ENCODE measurements at regions not wholly inside any gene's neighbourhood (a gene's known extent, or its start where the extent isn't known, plus 50 kb on each side); places are given as distances from the start of the nearest gene placed in this dataset.

GRCh38 chr4:111011458-111011857 is 388.6 kb upstream of the PITX2 start:
- Mint-ChIP-seq H3K27ac (no peak overlapping the region), H3K27me3 (ENCODE audit: low read depth) (no peaks in the 10 kb centered on the region), H3K9me3 (no peaks in the 10 kb centered on the region), H3K36me3 (ENCODE audit: low read depth) (no peaks in the 10 kb centered on the region), H3K4me1 (no peaks in the 10 kb centered on the region), H3K4me3 (no peak overlapping the region)
- no peak for TF ChIP-seq CTCF (IDR thresholded peaks at IDR 0.05; ENCODE audit: unreplicated experiment in 3 of 3)

GRCh38 chr4:111013846-111014245 is 391.0 kb upstream of the PITX2 start:
- no peak overlapping the region for H3K27ac Mint-ChIP-seq

GRCh38 chr4:111014537-111014936 is 391.7 kb upstream of the PITX2 start:
- no peak overlapping the region for H3K27ac Mint-ChIP-seq
- peaks cover 19% of the 10 kb centered on the region for H3K4me1 Mint-ChIP-seq
- TF ChIP-seq CTCF (IDR thresholded peaks at IDR 0.05; ENCODE audit: unreplicated experiment in 3 of 3): no peak
- H3K27me3 Mint-ChIP-seq (ENCODE audit: low read depth): no peaks in the 10 kb centered on the region
- no peaks in the 10 kb centered on the region for H3K9me3 Mint-ChIP-seq
- H3K36me3 Mint-ChIP-seq (ENCODE audit: low read depth): no peaks in the 10 kb centered on the region
- no peak overlapping the region for H3K4me3 Mint-ChIP-seq

More at GRCh38 chr4:111013846-111014245, 391.0 kb upstream of the PITX2 start:
- no peaks in the 10 kb centered on the region for H3K36me3 Mint-ChIP-seq (ENCODE audit: low read depth)
- H3K27me3 Mint-ChIP-seq (ENCODE audit: low read depth): no peaks in the 10 kb centered on the region
- peaks cover 16% of the 10 kb centered on the region for H3K4me1 Mint-ChIP-seq
- no peaks in the 10 kb centered on the region for H3K9me3 Mint-ChIP-seq
- TF ChIP-seq CTCF (IDR thresholded peaks at IDR 0.05; ENCODE audit: unreplicated experiment in 3 of 3): no peak
- no peak overlapping the region for H3K4me3 Mint-ChIP-seq

- no peaks in the 10 kb centered on the region for H3K9me3 Mint-ChIP-seq
- H3K36me3 Mint-ChIP-seq (ENCODE audit: low read depth): no peaks in the 10 kb centered on the region
- H3K4me3 Mint-ChIP-seq: no peak overlapping the region
- peaks cover 19% of the 10 kb centered on the region for H3K4me1 Mint-ChIP-seq
- no peaks in the 10 kb centered on the region for H3K27me3 Mint-ChIP-seq (ENCODE audit: low read depth)
- TF ChIP-seq CTCF (IDR thresholded peaks at IDR 0.05; ENCODE audit: unreplicated experiment in 3 of 3): no peak
- no peak overlapping the region for H3K27ac Mint-ChIP-seq
These were observed 393.5 kb upstream of the PITX2 start for GRCh38 chr4:111016416-111016815.

- Mint-ChIP-seq H3K36me3 (ENCODE audit: low read depth) (no peaks in the 10 kb centered on the region), H3K4me1 (peaks cover 19% of the 10 kb centered on the region), H3K27ac (peak overlapping the region; percentile 43 to 80 (median 60)), H3K9me3 (no peaks in the 10 kb centered on the region), H3K27me3 (ENCODE audit: low read depth) (no peaks in the 10 kb centered on the region), H3K4me3 (peak overlapping the region in 1 of 3 experiments; percentile 3)
- no peak for TF ChIP-seq CTCF (IDR thresholded peaks at IDR 0.05; ENCODE audit: unreplicated experiment in 3 of 3)
These were observed 395.3 kb upstream of the PITX2 start for GRCh38 chr4:111018216-111018615.

- Mint-ChIP-seq H3K36me3 (ENCODE audit: low read depth) (no peaks in the 10 kb centered on the region), H3K9me3 (no peaks in the 10 kb centered on the region), H3K4me1 (peaks cover 19% of the 10 kb centered on the region), H3K4me3 (no peak overlapping the region), H3K27ac (no peak overlapping the region), H3K27me3 (ENCODE audit: low read depth) (no peaks in the 10 kb centered on the region)
- TF ChIP-seq CTCF (IDR thresholded peaks at IDR 0.05; ENCODE audit: unreplicated experiment in 3 of 3): no peak
These were observed 397.6 kb upstream of the PITX2 start for GRCh38 chr4:111020476-111020875.
